SK-N-SH treated with all-trans-retinoic acid at 6 μM for 48 hours (cell line): ENCODE measurements at regions not wholly inside any gene's neighbourhood (a gene's known extent, or its start where the extent isn't known, plus 50 kb on each side); places are given as distances from the start of the nearest gene placed in this dataset.

Experiments used
- ARNTL ChIP-seq: fragments of 450-650 bp; formaldehyde crosslinking; IDR thresholded peaks from 2 replicates; pipeline ENCODE4 v1.5.0; 2020; ENCODE audit warnings: low read depth, mild to moderate bottlenecking, moderate library complexity, borderline replicate concordance
- ZFP3 ChIP-seq: fragments of 250-450 bp; sonication (Bioruptor Pico); IDR thresholded peaks from 2 replicates; pipeline ENCODE4 v1.5.0; 2020; ENCODE audit warnings: mild to moderate bottlenecking, moderate library complexity
- TF ChIP-seq, protein P1 (sequence below): fragments of 250-450 bp; sonication (Bioruptor Pico); IDR thresholded peaks from 2 replicates; pipeline ENCODE4 v1.5.0; 2020; ENCODE audit warnings: mild to moderate bottlenecking, moderate library complexity
- TF ChIP-seq, protein P2 (sequence below): fragments of 250-450 bp; sonication (Bioruptor Pico); IDR thresholded peaks from 2 replicates; pipeline ENCODE4 v1.8.0; 2021; ENCODE audit warnings: low read depth, mild to moderate bottlenecking, moderate library complexity, borderline replicate concordance
- TF ChIP-seq, protein P3 (sequence below): fragments of 250-450 bp; sonication (Bioruptor Pico); IDR thresholded peaks from 2 replicates; pipeline ENCODE4 v1.8.0; 2020; ENCODE audit warnings: mild to moderate bottlenecking, moderate library complexity, borderline replicate concordance

DNA sequence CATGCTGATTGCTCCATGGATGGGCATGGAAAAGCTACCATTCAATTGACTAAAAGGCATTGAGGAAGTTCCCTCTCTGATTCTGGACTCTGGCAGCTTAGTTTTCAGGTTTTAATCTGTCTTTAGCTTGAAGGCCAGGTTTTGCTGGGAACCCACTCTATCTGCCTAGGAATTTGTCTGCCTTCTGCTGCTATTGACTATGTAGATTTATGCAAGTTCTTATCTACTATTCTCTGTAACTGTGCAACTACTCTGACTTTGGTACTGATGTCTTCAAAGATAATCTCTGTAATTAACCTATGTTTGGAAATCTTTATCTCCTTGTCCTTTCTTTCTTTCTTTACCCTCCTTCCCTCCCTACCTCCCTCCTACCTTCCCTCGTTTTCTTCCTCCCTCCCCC lies 178.8 kb downstream of the DSEL start:
- TF ChIP-seq, protein P1, sequence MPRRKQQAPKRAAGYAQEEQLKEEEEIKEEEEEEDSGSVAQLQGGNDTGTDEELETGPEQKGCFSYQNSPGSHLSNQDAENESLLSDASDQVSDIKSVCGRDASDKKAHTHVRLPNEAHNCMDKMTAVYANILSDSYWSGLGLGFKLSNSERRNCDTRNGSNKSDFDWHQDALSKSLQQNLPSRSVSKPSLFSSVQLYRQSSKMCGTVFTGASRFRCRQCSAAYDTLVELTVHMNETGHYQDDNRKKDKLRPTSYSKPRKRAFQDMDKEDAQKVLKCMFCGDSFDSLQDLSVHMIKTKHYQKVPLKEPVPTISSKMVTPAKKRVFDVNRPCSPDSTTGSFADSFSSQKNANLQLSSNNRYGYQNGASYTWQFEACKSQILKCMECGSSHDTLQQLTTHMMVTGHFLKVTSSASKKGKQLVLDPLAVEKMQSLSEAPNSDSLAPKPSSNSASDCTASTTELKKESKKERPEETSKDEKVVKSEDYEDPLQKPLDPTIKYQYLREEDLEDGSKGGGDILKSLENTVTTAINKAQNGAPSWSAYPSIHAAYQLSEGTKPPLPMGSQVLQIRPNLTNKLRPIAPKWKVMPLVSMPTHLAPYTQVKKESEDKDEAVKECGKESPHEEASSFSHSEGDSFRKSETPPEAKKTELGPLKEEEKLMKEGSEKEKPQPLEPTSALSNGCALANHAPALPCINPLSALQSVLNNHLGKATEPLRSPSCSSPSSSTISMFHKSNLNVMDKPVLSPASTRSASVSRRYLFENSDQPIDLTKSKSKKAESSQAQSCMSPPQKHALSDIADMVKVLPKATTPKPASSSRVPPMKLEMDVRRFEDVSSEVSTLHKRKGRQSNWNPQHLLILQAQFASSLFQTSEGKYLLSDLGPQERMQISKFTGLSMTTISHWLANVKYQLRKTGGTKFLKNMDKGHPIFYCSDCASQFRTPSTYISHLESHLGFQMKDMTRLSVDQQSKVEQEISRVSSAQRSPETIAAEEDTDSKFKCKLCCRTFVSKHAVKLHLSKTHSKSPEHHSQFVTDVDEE (CRISPR knock-in tag) = no peak
- TF ChIP-seq ZFP3 = no peak
- TF ChIP-seq, protein P2, sequence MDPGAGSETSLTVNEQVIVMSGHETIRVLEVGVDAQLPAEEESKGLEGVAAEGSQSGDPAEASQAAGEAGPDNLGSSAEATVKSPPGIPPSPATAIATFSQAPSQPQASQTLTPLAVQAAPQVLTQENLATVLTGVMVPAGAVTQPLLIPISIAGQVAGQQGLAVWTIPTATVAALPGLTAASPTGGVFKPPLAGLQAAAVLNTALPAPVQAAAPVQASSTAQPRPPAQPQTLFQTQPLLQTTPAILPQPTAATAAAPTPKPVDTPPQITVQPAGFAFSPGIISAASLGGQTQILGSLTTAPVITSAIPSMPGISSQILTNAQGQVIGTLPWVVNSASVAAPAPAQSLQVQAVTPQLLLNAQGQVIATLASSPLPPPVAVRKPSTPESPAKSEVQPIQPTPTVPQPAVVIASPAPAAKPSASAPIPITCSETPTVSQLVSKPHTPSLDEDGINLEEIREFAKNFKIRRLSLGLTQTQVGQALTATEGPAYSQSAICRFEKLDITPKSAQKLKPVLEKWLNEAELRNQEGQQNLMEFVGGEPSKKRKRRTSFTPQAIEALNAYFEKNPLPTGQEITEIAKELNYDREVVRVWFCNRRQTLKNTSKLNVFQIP (CRISPR knock-in tag) = no peak
- TF ChIP-seq ARNTL (CRISPR knock-in tag) = no peak
- TF ChIP-seq, protein P3, sequence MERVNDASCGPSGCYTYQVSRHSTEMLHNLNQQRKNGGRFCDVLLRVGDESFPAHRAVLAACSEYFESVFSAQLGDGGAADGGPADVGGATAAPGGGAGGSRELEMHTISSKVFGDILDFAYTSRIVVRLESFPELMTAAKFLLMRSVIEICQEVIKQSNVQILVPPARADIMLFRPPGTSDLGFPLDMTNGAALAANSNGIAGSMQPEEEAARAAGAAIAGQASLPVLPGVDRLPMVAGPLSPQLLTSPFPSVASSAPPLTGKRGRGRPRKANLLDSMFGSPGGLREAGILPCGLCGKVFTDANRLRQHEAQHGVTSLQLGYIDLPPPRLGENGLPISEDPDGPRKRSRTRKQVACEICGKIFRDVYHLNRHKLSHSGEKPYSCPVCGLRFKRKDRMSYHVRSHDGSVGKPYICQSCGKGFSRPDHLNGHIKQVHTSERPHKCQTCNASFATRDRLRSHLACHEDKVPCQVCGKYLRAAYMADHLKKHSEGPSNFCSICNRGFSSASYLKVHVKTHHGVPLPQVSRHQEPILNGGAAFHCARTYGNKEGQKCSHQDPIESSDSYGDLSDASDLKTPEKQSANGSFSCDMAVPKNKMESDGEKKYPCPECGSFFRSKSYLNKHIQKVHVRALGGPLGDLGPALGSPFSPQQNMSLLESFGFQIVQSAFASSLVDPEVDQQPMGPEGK = no peak
